HG03066 (cell line): ENCODE measurements at regions not wholly inside any gene's neighbourhood (a gene's known extent, or its start where the extent isn't known, plus 50 kb on each side); places are given as distances from the start of the nearest gene placed in this dataset.
"Not testable (repeated sequence)": the region's sequence is repeated elsewhere in the genome, so short reads cannot be mapped to it uniquely, and the experiment has no call there.

ENCODE experiments used
- ATAC-seq: cut with Tn5 transposase; IDR thresholded peaks from one replicate; pipeline ENCODE4 v1.9.1; 2021; ENCODE audit warnings: low read depth; ENCODE audit not compliant: unreplicated experiment

GRCh38 chr4:159545556-159545955 lies 442.7 kb downstream of the RAPGEF2 start:
- no peak for ATAC-seq

- no peak for ATAC-seq
These were observed 444.9 kb downstream of the RAPGEF2 start for GRCh38 chr4:159547645-159548308.

- no peak for ATAC-seq
These were observed 446.2 kb downstream of the RAPGEF2 start for GRCh38 chr4:159549098-159549518.

GRCh38 chr4:159551281-159551680 lies 448.4 kb downstream of the RAPGEF2 start:
- ATAC-seq = no peak

- no peak for ATAC-seq
These were observed 450.3 kb downstream of the RAPGEF2 start for GRCh38 chr4:159552979-159553768.

GRCh38 chr4:159555873-159556272 lies 453.0 kb downstream of the RAPGEF2 start:
- ATAC-seq = no peak

GRCh38 chr4:159562366-159562765 lies 459.5 kb downstream of the RAPGEF2 start:
- ATAC-seq = no peak

- ATAC-seq = no peak
These were observed 460.4 kb downstream of the RAPGEF2 start for GRCh38 chr4:159563257-159563656.

- no peak for ATAC-seq
These were observed 461.7 kb downstream of the RAPGEF2 start for GRCh38 chr4:159564615-159565014.

- ATAC-seq = no peak
These were observed 463.9 kb downstream of the RAPGEF2 start for GRCh38 chr4:159566786-159567185.

GRCh38 chr4:159577241-159577640 lies 474.4 kb downstream of the RAPGEF2 start:
- no peak for ATAC-seq

- ATAC-seq = no peak
These were observed 479.8 kb downstream of the RAPGEF2 start for GRCh38 chr4:159582685-159583084.

GRCh38 chr4:159592898-159593556 lies 490.1 kb downstream of the RAPGEF2 start:
- no peak for ATAC-seq

GRCh38 chr4:159593681-159594080 lies 490.8 kb downstream of the RAPGEF2 start:
- no peak for ATAC-seq

- no peak for ATAC-seq
These were observed 491.7 kb downstream of the RAPGEF2 start for GRCh38 chr4:159594576-159594975.

- not testable (repeated sequence) for ATAC-seq
These were observed 492.2 kb downstream of the RAPGEF2 start for GRCh38 chr4:159595101-159595500.

- ATAC-seq = no peak
These were observed 495.7 kb downstream of the RAPGEF2 start for GRCh38 chr4:159598602-159599001.

- ATAC-seq = no peak
These were observed 497.2 kb downstream of the RAPGEF2 start for GRCh38 chr4:159600061-159600460.

- no peak for ATAC-seq
These were observed 501.9 kb downstream of the RAPGEF2 start for GRCh38 chr4:159604781-159605180.

GRCh38 chr4:159606835-159607234 lies 504.0 kb downstream of the RAPGEF2 start:
- no peak for ATAC-seq

- ATAC-seq = no peak
These were observed 504.9 kb downstream of the RAPGEF2 start for GRCh38 chr4:159607809-159608208.
